ENCODE measurements at regions not wholly inside any gene's neighbourhood (a gene's known extent, or its start where the extent isn't known, plus 50 kb on each side); places are given as distances from the start of the nearest gene placed in this dataset.

GRCh38 chr4:31104577-31104976, 384.4 kb downstream of the PCDH7 start:
- no peak overlapping the region for H3K27ac Mint-ChIP-seq
- H3K9ac ChIP-seq (ENCODE audit: insufficient read depth, low read length, poor library complexity, severe bottlenecking), result no peak overlapping the region
- H3K27ac ChIP-seq (ENCODE audit: low read depth in 1 of 2, low read length in 2 of 2), result no peak overlapping the region
- no peak for TF ChIP-seq CTCF (IDR thresholded peaks at IDR 0.05)
- no peaks in the 10 kb centered on the region for H3K27me3 Mint-ChIP-seq (ENCODE audit: low read depth in 3 of 3)
- H2AFZ ChIP-seq (ENCODE audit: insufficient read depth, low read depth, low read length, poor library complexity, severe bottlenecking), result no peak overlapping the region
- no peak overlapping the region for H3K4me3 ChIP-seq (replicated peaks in 1 of 3; ENCODE audit: low read depth in 2 of 3, low read length in 3 of 3)
- no peak for DNase-seq
- H3K27me3 ChIP-seq (ENCODE audit: control insufficient read depth in 2 of 2, insufficient read depth in 2 of 2, low read length in 2 of 2), result no peaks in the 10 kb centered on the region
- no peaks in the 10 kb centered on the region for H3K79me2 ChIP-seq (ENCODE audit: insufficient read depth, low read length)
- H3K4me3 Mint-ChIP-seq, result no peak overlapping the region
- no peaks in the 10 kb centered on the region for H3K4me1 ChIP-seq (ENCODE audit: control insufficient read depth in 1 of 2, insufficient read depth in 2 of 2, low read length in 2 of 2)
- no peak overlapping the region for H3K4me2 ChIP-seq (replicated peaks; ENCODE audit: extremely low read depth, low read length, poor library complexity, severe bottlenecking)
- H3K4me1 Mint-ChIP-seq, result no peaks in the 10 kb centered on the region
- 73% methylated on average over 1 of the region's 3 CpGs for WGBS (ENCODE audit: insufficient coverage)
- H3K36me3 ChIP-seq (replicated peaks in 1 of 2; ENCODE audit: control insufficient read depth in 1 of 2, insufficient read depth in 2 of 2, low read length in 2 of 2), result no peaks in the 10 kb centered on the region
- H3K36me3 Mint-ChIP-seq, result no peaks in the 10 kb centered on the region
- peaks cover 0 to 1% (median 0%) of the 10 kb centered on the region in 7 donors for H3K9me3 Mint-ChIP-seq
- no peaks in the 10 kb centered on the region for H3K9me3 ChIP-seq (replicated peaks in 1 of 2; ENCODE audit: control insufficient read depth in 1 of 2, insufficient read depth in 1 of 2, low read length in 2 of 2)
- intact Hi-C loops (cut with micrococcal nuclease), result no loop called here
- no peaks in the 10 kb centered on the region for H4K20me1 ChIP-seq (ENCODE audit: insufficient read depth, low read length)

- no peak for TF ChIP-seq CTCF (IDR thresholded peaks at IDR 0.05)
- H3K4me3 Mint-ChIP-seq, result no peak overlapping the region
- Histone ChIP-seq H3K79me2 (ENCODE audit: insufficient read depth, low read length) (no peaks in the 10 kb centered on the region), H3K27me3 (ENCODE audit: control insufficient read depth in 2 of 2, insufficient read depth in 2 of 2, low read length in 2 of 2) (no peaks in the 10 kb centered on the region), H3K9ac (ENCODE audit: insufficient read depth, low read length, poor library complexity, severe bottlenecking) (no peak overlapping the region), H2AFZ (ENCODE audit: insufficient read depth, low read depth, low read length, poor library complexity, severe bottlenecking) (no peak overlapping the region), H3K4me3 (replicated peaks in 1 of 3; ENCODE audit: low read depth in 2 of 3, low read length in 3 of 3) (no peak overlapping the region), H3K36me3 (replicated peaks in 1 of 2; ENCODE audit: control insufficient read depth in 1 of 2, insufficient read depth in 2 of 2, low read length in 2 of 2) (no peaks in the 10 kb centered on the region), H4K20me1 (ENCODE audit: insufficient read depth, low read length) (no peaks in the 10 kb centered on the region), H3K9me3 (replicated peaks in 1 of 2; ENCODE audit: control insufficient read depth in 1 of 2, insufficient read depth in 1 of 2, low read length in 2 of 2) (no peaks in the 10 kb centered on the region), H3K27ac (ENCODE audit: low read depth in 1 of 2, low read length in 2 of 2) (no peak overlapping the region), H3K4me2 (replicated peaks; ENCODE audit: extremely low read depth, low read length, poor library complexity, severe bottlenecking) (no peak overlapping the region), H3K4me1 (ENCODE audit: control insufficient read depth in 1 of 2, insufficient read depth in 2 of 2, low read length in 2 of 2) (no peaks in the 10 kb centered on the region)
- no peaks in the 10 kb centered on the region for H3K4me1 Mint-ChIP-seq
- H3K27ac Mint-ChIP-seq, result no peak overlapping the region
- H3K27me3 Mint-ChIP-seq (ENCODE audit: low read depth in 3 of 3), result no peaks in the 10 kb centered on the region
- WGBS (ENCODE audit: insufficient coverage), result 100% methylated on average over 1 of the region's 1 CpG
- no peaks in the 10 kb centered on the region for H3K36me3 Mint-ChIP-seq
- H3K9me3 Mint-ChIP-seq, result peaks cover 0 to 3% (median 0%) of the 10 kb centered on the region in 7 donors
- intact Hi-C loops (cut with micrococcal nuclease), result no loop called here
- DNase-seq, result no peak
Observed at GRCh38 chr4:31106419-31106818, 386.2 kb downstream of the PCDH7 start.
